Liver (tissue), 3 donors: ENCODE measurements at regions not wholly inside any gene's neighbourhood (a gene's known extent, or its start where the extent isn't known, plus 50 kb on each side); places are given as distances from the start of the nearest gene placed in this dataset.

Source experiments
- ATF3 ChIP-seq: IDR thresholded peaks from 2 replicates; pipeline ENCODE4 v1.6.1; 2016; ENCODE audit warnings: antibody characterized with exemption
- CTCF ChIP-seq: fragments of 150-350 bp; IDR thresholded peaks from 2 replicates; pipeline ENCODE4 v1.5.1; 2017; ENCODE audit warnings: improper control_type of control experiment, low read depth, low read length; ENCODE audit not compliant: missing input control
- EGR1 ChIP-seq, 2 donors: IDR thresholded peaks; 2 replicates each; pipeline ENCODE4 v1.6.1; 2016 to 2018; ENCODE audit warnings: antibody characterized with exemption in 2 of 2, low read depth in 2 of 2
- FOXA2 ChIP-seq: IDR thresholded peaks from 2 replicates; pipeline ENCODE4 v1.6.1; 2016; ENCODE audit warnings: antibody characterized with exemption
- GABPA ChIP-seq, 2 donors: IDR thresholded peaks in 1 of 2; conservative IDR thresholded peaks in 1 of 2; 2 replicates each; pipeline ENCODE4 v1.6.1; 2016; ENCODE audit warnings: antibody characterized with exemption in 2 of 2, mild to moderate bottlenecking in 1 of 2, moderate library complexity in 1 of 2
- HNF4G ChIP-seq: IDR thresholded peaks from 2 replicates; pipeline ENCODE4 v1.6.1; 2016; ENCODE audit warnings: antibody characterized with exemption
- MAX ChIP-seq: IDR thresholded peaks from 2 replicates; pipeline ENCODE4 v1.6.1; 2016; ENCODE audit warnings: antibody characterized with exemption
- RAD21 ChIP-seq, 2 donors: IDR thresholded peaks; 2 replicates each; pipeline ENCODE4 v1.6.1; 2016; ENCODE audit warnings: antibody characterized with exemption in 2 of 2, mild to moderate bottlenecking in 2 of 2
- REST ChIP-seq: IDR thresholded peaks from 2 replicates; pipeline ENCODE4 v1.6.1; 2016; ENCODE audit warnings: antibody characterized with exemption, mild to moderate bottlenecking
- RXRA ChIP-seq, 2 donors: IDR thresholded peaks; 2 replicates each; pipeline ENCODE4 v1.6.1; 2017 to 2018; ENCODE audit warnings: antibody characterized with exemption in 2 of 2, mild to moderate bottlenecking in 1 of 2
- SP1 ChIP-seq: IDR thresholded peaks from 2 replicates; pipeline ENCODE4 v1.6.1; 2018; ENCODE audit warnings: antibody characterized with exemption, mild to moderate bottlenecking
- TAF1 ChIP-seq: conservative IDR thresholded peaks from 2 replicates; pipeline ENCODE4 v1.6.1; 2016; ENCODE audit warnings: antibody characterized with exemption, mild to moderate bottlenecking
- YY1 ChIP-seq: IDR thresholded peaks from 2 replicates; pipeline ENCODE4 v1.6.1; 2016; ENCODE audit warnings: antibody characterized with exemption, mild to moderate bottlenecking
- ZBTB33 ChIP-seq: IDR thresholded peaks from 2 replicates; pipeline ENCODE4 v1.6.1; 2016; ENCODE audit warnings: antibody characterized with exemption
- donor health status: healthy.
- donor health status: healthy.

DNA sequence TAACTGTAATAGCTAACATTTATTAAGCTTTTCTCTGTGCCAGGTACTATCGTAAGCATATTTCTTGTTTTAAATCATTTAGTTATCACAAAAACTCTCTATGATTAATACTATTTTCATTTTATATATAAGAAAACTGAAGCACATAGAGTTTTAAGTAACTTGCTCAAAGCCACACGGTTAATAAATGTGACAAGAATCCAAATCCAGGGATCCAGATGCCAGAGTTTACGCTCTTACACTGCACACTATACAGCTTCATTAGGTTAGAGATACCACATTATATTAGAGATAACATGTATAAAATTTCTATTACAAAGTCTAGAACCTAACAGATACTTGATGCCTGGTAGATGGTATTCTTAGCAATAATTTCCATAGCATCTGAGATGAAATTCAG lies 265.2 kb downstream of the SHOX2 start:
- no peak for TF ChIP-seq ATF3
- TF ChIP-seq MAX = no peak
- no peak for TF ChIP-seq RXRA (IDR thresholded peaks at IDR 0.05)
- TF ChIP-seq CTCF = no peak
- no peak for TF ChIP-seq SP1
- TF ChIP-seq GABPA (IDR thresholded peaks at IDR 0.05 in 1 of 2, conservative IDR thresholded peaks at IDR 0.05 in 1 of 2) = no peak
- no peak for TF ChIP-seq TAF1
- no peak for TF ChIP-seq YY1
- no peak for TF ChIP-seq FOXA2
- TF ChIP-seq RAD21 (IDR thresholded peaks at IDR 0.05) = no peak
- no peak for TF ChIP-seq REST
- no peak for TF ChIP-seq EGR1 (IDR thresholded peaks at IDR 0.05; ENCODE audit: low read depth in 2 of 2)
- TF ChIP-seq HNF4G = no peak
- TF ChIP-seq ZBTB33 = no peak
